ENCODE measurements at regions not wholly inside any gene's neighbourhood (a gene's known extent, or its start where the extent isn't known, plus 50 kb on each side); places are given as distances from the start of the nearest gene placed in this dataset.
"Not testable (repeated sequence)": the region's sequence is repeated elsewhere in the genome, so short reads cannot be mapped to it uniquely, and the experiment has no call there.

DNA sequence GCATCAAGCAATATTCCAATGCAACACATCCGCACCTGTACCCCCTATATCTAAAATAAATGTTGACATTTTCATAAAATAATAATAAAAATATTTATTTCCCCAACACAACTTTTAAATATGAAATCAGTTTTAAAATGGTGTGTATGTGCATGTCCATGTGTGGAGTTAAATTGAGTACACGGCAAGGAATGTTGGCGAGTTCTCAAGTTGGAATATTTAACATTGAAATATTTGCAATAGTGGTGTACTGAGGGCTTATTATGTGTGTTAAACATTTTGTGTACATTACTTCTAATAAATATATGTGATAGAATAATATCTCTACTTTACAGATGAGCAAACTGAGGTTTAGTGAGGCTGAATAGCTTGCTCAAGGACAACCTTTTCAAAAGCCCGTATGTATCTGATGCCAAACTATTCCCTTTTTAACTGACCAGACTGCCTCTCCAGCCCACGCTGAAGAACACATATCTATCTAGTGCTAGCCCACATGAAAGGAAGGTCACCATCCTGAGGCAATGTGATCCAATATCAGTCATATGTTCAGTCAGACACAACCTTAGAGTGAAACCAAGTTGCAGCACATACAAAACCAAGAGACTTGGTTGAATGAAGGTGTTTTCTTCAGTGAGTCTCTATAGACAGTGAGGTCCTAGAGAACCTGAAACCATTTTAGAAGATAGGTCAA lies 192.2 kb upstream of the CDH11 start:
- ATAC-seq (ENCODE audit: low read depth) (no peak), DNase-seq (no peak)
- no peak overlapping the region for H3K27ac Mint-ChIP-seq
- H3K4me3 Mint-ChIP-seq: no peak overlapping the region
- no peaks in the 10 kb centered on the region for H3K27me3 Mint-ChIP-seq
- no peaks in the 10 kb centered on the region for H3K4me1 Mint-ChIP-seq
- no peaks in the 10 kb centered on the region for H3K36me3 Mint-ChIP-seq
- POLR2A ChIA-PET: no interaction called here
- H3K9me3 Mint-ChIP-seq: no peaks in the 10 kb centered on the region

DNA sequence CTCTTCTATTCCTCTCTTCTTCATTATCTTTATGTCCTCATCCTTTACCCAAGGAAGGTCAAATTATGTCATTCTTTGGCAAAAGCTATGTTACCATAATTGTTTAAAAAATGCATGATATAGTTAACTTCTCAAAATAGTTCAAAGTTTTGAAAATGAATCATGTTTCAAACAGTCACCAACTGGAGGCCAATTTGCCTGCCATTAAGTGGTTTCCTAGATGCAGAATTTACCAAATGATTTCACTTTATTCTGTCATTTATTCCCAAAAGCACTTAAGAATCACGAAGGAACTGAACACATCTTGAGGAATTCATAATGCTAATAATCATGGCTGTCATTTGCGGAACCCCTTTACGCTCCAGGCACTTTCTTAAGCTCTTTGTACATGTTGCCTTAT lies 190.9 kb upstream of the CDH11 start:
- POLR2A ChIA-PET: no interaction called here
- H3K36me3 Mint-ChIP-seq: no peaks in the 10 kb centered on the region
- H3K4me3 Mint-ChIP-seq: no peak overlapping the region
- H3K4me1 Mint-ChIP-seq: no peaks in the 10 kb centered on the region
- ATAC-seq (ENCODE audit: low read depth): no peak
- DNase-seq: no peak
- no peak overlapping the region for H3K27ac Mint-ChIP-seq
- no peaks in the 10 kb centered on the region for H3K27me3 Mint-ChIP-seq
- H3K9me3 Mint-ChIP-seq: no peaks in the 10 kb centered on the region

DNA sequence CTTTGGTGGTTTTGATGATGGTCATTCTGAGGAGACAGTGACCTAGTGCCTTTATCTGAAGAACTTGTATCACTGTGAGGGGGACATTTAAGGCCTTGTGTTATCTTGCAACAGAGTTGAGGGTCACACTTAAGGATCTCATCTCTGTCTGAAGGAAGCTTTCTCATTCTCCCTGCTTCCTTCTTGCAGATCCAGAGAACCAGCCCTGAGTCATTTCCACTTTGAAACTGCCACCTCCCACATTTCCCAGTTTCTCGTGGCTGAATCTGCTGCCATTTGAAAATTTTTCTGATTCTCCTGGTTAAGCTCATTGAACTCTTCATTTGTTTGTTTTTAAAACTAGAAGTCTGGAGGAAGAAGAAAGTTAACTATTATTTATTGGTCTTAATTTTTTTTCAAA lies 190.2 kb upstream of the CDH11 start:
- Mint-ChIP-seq H3K4me1 (no peaks in the 10 kb centered on the region), H3K36me3 (no peaks in the 10 kb centered on the region), H3K27ac (no peak overlapping the region), H3K9me3 (no peaks in the 10 kb centered on the region), H3K4me3 (no peak overlapping the region), H3K27me3 (no peaks in the 10 kb centered on the region)
- ATAC-seq (ENCODE audit: low read depth) (no peak), DNase-seq (no peak)
- POLR2A ChIA-PET: no interaction called here

DNA sequence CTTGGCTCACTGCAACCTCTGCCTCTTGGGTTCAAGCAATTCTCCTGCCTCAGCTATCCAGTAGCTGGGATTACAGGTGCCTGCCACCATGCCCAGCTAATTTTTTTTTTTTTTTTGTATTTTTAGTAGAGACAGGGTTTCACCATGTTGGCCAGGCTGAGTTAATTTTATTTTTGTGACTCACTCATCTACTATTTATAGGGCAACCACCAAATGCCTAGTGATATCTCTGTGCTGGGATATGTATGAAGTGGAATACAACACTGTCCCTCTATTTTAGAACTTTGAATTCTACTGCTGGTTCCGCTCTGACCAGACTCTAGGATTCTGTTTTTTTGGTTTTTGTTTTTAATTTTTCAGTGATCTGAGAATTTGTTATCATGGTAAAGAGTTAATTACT lies 188.6 kb upstream of the CDH11 start:
- H3K4me1 Mint-ChIP-seq; ATAC-seq (ENCODE audit: low read depth); H3K36me3 Mint-ChIP-seq; H3K27ac Mint-ChIP-seq; POLR2A ChIA-PET; H3K9me3 Mint-ChIP-seq; H3K27me3 Mint-ChIP-seq; DNase-seq; H3K4me3 Mint-ChIP-seq: not testable (repeated sequence)

DNA sequence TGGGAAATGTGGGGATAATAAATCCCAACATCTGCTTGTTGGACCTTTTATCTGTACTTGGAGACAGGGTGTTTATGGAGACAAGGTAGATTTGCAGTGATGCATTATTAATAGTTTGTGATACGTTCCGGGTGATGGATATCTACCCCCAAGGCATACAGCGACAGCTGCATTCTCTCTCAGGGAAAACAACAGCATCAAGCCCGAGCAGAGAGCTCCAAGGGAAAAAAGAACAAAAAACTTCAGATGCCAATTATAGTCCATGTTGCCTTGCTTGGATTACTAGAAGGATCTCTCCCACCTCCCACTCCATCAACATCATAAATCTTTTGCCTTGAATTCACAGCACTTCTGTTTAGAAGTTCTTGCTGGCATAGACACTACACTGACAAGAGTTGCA lies 187.5 kb upstream of the CDH11 start:
- H3K4me3 Mint-ChIP-seq: no peak overlapping the region
- H3K27me3 Mint-ChIP-seq: no peaks in the 10 kb centered on the region
- no peaks in the 10 kb centered on the region for H3K4me1 Mint-ChIP-seq
- no peaks in the 10 kb centered on the region for H3K9me3 Mint-ChIP-seq
- POLR2A ChIA-PET: no interaction called here
- ATAC-seq (ENCODE audit: low read depth) (no peak), DNase-seq (no peak)
- H3K27ac Mint-ChIP-seq: no peak overlapping the region
- no peaks in the 10 kb centered on the region for H3K36me3 Mint-ChIP-seq

DNA sequence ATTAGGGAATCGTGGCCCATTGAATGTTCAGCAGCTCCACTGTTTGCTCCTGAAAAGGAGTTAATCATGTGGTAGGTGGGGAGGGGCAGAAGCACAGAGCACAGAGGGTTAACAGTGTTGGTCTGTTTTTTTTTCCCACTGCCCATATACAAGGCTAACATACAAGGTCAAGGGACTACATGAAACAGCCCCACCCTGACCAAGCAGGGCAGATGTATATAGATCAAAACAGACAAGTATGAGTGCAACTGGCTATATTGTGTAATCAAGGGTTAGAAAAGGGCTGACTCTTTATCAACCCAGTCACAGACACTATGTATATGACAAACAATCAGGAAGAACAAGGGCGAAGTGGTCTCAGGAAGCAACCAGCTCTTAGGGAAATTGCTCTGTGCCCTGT lies 186.6 kb upstream of the CDH11 start:
- DNase-seq (no peak), ATAC-seq (ENCODE audit: low read depth) (no peak)
- Mint-ChIP-seq H3K9me3 (no peaks in the 10 kb centered on the region), H3K27ac (no peak overlapping the region), H3K4me1 (no peaks in the 10 kb centered on the region), H3K4me3 (no peak overlapping the region), H3K36me3 (no peaks in the 10 kb centered on the region), H3K27me3 (no peaks in the 10 kb centered on the region)
- POLR2A ChIA-PET: no interaction called here

DNA sequence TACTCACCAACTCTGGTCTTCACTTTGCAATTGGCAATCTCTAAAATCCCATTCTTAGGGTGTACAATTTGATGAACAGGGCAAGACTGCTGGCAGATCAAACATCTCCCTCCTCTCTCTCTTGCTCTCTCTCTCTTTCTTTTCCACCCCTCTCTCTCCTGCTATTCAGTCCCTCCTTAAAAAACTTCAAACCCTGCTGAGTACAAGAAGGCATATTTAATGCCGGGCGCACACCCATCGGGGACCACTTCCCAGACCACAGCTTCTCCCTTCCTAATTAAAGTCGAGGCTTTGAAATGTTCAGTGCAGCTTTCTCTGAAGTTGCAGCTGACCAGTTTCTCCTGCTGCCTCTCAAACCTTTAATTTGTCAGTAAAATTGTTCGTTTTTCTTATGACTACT lies 185.4 kb upstream of the CDH11 start:
- no peaks in the 10 kb centered on the region for H3K27me3 Mint-ChIP-seq
- no peak overlapping the region for H3K4me3 Mint-ChIP-seq
- no peak for ATAC-seq (ENCODE audit: low read depth)
- H3K27ac Mint-ChIP-seq: no peak overlapping the region
- DNase-seq: no peak
- no peaks in the 10 kb centered on the region for H3K4me1 Mint-ChIP-seq
- no peaks in the 10 kb centered on the region for H3K9me3 Mint-ChIP-seq
- POLR2A ChIA-PET: no interaction called here
- no peaks in the 10 kb centered on the region for H3K36me3 Mint-ChIP-seq

DNA sequence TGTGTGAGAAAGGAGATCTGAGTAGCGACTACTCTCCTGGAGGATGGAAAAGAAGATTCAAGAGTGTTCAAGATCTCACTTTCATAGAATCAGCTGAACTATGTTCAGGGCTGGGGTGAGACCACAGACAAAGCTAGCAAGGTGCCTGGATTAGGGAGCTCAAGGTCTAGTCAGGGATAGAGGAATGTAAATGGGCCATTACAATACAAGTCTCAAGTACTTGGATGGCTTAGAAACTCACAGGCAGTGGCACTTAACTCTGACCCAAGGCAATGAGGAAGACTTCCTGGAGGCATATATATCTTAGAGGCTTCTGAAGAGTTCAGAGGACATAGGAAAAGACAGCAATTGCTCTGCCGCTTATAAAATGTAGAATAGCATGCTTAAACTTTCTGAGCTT lies 184.9 kb upstream of the CDH11 start:
- Mint-ChIP-seq H3K9me3 (no peaks in the 10 kb centered on the region), H3K27ac (no peak overlapping the region), H3K36me3 (no peaks in the 10 kb centered on the region), H3K4me3 (no peak overlapping the region), H3K27me3 (no peaks in the 10 kb centered on the region), H3K4me1 (no peaks in the 10 kb centered on the region)
- POLR2A ChIA-PET: no interaction called here
- DNase-seq: no peak
- no peak for ATAC-seq (ENCODE audit: low read depth)

DNA sequence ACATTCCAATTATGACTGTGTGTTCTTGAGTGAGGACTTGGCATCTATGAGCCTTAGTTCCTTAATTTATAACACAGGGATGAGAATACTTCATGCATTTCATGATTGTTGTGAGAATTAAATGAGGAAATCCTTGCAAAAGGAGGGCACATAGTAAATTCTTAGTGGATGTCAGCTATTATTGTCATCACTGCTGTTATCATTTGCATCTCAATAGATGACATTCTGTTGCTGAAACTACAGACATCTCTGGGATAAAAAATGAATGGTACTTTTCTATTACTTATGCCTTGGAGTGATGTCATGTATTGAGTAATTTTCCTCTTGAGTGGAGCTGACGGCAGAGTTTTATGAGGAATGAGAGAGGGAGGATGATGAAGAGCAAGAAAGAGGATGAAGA lies 184.4 kb upstream of the CDH11 start:
- Mint-ChIP-seq H3K9me3 (no peaks in the 10 kb centered on the region), H3K27me3 (no peaks in the 10 kb centered on the region), H3K27ac (no peak overlapping the region), H3K4me3 (no peak overlapping the region), H3K36me3 (no peaks in the 10 kb centered on the region), H3K4me1 (no peaks in the 10 kb centered on the region)
- DNase-seq (no peak), ATAC-seq (ENCODE audit: low read depth) (no peak)
- POLR2A ChIA-PET: no interaction called here

DNA sequence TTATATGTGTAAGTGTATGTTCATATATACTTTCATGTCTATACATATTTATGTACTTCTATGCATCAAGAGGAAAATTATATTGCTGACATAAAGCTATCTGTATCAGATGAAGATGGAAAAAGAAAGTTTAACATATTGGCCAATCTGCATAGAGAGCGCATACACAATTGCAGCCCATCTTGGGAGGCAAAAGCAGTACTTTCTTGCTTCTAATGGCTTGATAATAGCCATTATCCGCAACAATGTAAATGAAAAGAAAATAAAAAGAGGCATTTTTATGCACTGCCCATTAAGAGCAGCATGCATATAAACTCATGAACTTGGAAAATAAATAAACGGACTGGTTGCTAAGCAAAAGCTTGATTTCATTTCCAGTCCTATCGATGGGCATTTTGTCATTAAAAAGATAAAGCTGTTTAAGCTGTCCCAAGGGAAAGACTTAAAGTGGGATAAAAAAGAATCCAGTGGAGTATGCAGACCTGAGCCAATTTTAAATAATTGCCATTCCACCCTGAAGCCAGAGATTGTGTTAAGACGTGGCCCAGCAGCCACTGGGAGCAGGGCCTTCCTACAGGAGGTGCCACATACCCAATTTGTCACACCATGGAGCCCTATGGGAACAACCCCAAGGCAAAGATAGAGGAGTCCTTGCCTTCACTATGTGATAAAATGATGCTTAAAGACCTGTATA lies 183.6 kb upstream of the CDH11 start:
- H3K27me3 Mint-ChIP-seq: no peaks in the 10 kb centered on the region
- no peaks in the 10 kb centered on the region for H3K4me1 Mint-ChIP-seq
- ATAC-seq (ENCODE audit: low read depth) (no peak), DNase-seq (no peak)
- no peaks in the 10 kb centered on the region for H3K9me3 Mint-ChIP-seq
- H3K4me3 Mint-ChIP-seq: no peak overlapping the region
- POLR2A ChIA-PET: no interaction called here
- no peaks in the 10 kb centered on the region for H3K36me3 Mint-ChIP-seq
- H3K27ac Mint-ChIP-seq: no peak overlapping the region

DNA sequence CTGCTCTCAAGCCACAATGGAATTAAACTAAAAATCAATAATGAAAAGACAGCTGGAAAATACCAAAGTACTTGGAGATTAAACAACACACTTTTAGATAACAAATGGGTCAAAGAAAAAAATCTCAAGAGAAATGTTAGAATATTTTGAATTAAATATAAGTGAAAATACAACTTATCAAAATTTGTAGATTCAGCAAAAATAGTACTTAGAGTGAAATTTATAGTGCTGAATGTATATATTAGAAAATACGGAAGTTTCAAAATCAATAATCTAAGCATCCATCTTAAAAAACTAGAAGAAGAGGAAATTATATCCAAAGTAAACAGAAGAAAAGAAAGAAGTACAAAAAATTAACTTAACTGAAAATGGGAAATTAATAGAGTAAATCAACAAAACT lies 179.2 kb upstream of the CDH11 start:
- Mint-ChIP-seq H3K9me3 (peaks cover 3% of the 10 kb centered on the region), H3K27ac (no peak overlapping the region), H3K4me1 (no peaks in the 10 kb centered on the region), H3K4me3 (no peak overlapping the region), H3K27me3 (no peaks in the 10 kb centered on the region), H3K36me3 (no peaks in the 10 kb centered on the region)
- POLR2A ChIA-PET: no interaction called here
- DNase-seq (no peak), ATAC-seq (ENCODE audit: low read depth) (no peak)

DNA sequence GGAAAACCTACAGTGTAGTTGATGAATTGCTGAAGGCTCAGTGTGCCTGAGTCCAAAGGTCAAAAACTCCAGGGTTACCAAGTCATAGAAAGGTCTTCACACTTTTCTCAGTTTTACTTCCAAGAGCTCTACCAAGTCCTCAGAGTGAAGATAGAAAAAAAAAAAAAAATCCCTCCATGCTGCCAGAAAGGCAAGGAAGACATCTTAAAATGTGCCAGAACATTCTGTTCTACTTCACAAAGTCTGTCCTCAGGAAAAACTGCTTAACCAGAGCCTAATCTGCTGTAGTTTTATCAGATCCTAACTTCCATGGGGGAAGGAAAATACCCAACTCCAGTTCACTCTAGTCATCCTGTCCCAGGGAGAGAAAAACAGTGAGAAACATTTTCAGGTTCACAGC lies 175.6 kb upstream of the CDH11 start:
- H3K4me1 Mint-ChIP-seq: no peaks in the 10 kb centered on the region
- no peaks in the 10 kb centered on the region for H3K36me3 Mint-ChIP-seq
- no peak for DNase-seq
- no peak overlapping the region for H3K27ac Mint-ChIP-seq
- POLR2A ChIA-PET: no interaction called here
- no peak for ATAC-seq (ENCODE audit: low read depth)
- H3K9me3 Mint-ChIP-seq: peaks cover 10% of the 10 kb centered on the region
- no peak overlapping the region for H3K4me3 Mint-ChIP-seq
- no peaks in the 10 kb centered on the region for H3K27me3 Mint-ChIP-seq

DNA sequence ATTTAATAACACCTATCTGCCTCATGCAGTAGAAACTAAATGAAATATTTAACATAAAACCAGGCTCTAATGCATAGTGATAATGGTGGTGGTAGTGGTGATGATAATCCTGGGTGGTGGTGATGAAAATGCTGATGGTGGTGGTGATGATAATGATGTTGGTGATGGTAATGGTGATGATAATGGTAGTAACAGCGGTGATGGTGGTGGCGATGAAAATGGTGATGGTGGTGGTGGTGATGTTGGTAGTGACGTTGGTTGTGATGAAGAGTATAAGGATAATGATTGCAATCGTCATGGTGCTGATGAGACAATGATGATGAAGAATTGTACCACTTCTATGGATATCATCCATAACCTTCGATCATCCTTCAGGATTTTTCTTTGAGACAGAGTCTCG lies 173.7 kb upstream of the CDH11 start:
- POLR2A ChIA-PET: no interaction called here
- H3K4me3 Mint-ChIP-seq: no peak overlapping the region
- H3K27ac Mint-ChIP-seq: no peak overlapping the region
- DNase-seq (no peak), ATAC-seq (ENCODE audit: low read depth) (no peak)
- no peaks in the 10 kb centered on the region for H3K27me3 Mint-ChIP-seq
- H3K4me1 Mint-ChIP-seq: no peaks in the 10 kb centered on the region
- H3K36me3 Mint-ChIP-seq: no peaks in the 10 kb centered on the region
- peaks cover 10% of the 10 kb centered on the region for H3K9me3 Mint-ChIP-seq

DNA sequence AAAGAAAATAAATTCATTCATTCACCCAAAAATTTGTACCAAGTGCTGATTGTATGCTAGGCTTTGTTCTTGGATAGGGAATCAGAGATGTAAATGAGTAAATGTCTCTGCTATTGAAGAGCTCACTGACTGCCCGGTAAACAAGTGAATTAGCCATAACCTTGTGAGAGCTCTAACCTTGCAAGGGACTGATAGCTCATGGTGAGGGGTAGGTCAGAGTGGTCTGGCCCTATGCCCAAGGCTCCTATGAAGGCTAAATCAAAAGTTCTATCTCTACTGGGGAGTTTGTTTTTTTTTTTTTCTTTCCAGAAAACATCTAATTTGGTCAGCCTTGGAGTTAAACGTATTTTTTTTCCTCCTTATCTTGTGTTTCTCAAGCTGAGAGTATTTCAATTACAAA lies 172.8 kb upstream of the CDH11 start:
- Mint-ChIP-seq H3K9me3 (peaks cover 10% of the 10 kb centered on the region), H3K36me3 (no peaks in the 10 kb centered on the region)

DNA sequence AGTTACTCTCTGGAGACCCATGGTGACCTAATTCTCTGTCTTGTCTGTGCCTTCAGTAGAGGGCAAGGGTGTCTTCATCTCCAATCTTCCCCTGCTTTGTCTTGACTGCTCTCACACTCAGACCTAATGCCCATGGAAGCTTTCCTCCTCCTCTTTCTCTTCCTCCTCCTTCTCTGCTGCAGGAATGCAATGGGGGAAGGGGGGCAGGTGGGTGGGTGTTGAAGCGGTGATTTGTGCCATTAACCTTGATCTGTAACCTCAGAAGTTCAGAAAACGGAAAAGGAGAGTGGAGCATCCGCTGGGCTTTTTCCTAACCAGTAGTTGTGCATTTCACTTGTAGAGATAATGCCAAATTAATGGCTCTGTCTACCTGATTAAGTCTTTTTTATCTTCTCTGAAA lies 172.3 kb upstream of the CDH11 start:
- no peak for ATAC-seq (ENCODE audit: low read depth)
- Mint-ChIP-seq H3K27me3 (no peaks in the 10 kb centered on the region), H3K4me3 (no peak overlapping the region)

More for the DNA sequence above, 172.8 kb upstream of the CDH11 start:
- ATAC-seq (ENCODE audit: low read depth): no peak
- POLR2A ChIA-PET: no interaction called here
- Mint-ChIP-seq H3K4me1 (no peaks in the 10 kb centered on the region), H3K27me3 (no peaks in the 10 kb centered on the region), H3K27ac (no peak overlapping the region), H3K4me3 (no peak overlapping the region)
- DNase-seq: no peak

More for the DNA sequence above, 172.3 kb upstream of the CDH11 start:
- no peak overlapping the region for H3K27ac Mint-ChIP-seq
- H3K9me3 Mint-ChIP-seq: peaks cover 8% of the 10 kb centered on the region
- POLR2A ChIA-PET: no interaction called here
- no peaks in the 10 kb centered on the region for H3K36me3 Mint-ChIP-seq
- no peak for DNase-seq
- no peaks in the 10 kb centered on the region for H3K4me1 Mint-ChIP-seq

Measured in activated naive CD8-positive, alpha-beta T cell treated with anti-CD3 and anti-CD28 coated beads, Interleukin-2, amount 10 ng/mL, durations not matched to agents 7 days and 5 days (primary cell).